IPS-15b (cell line): ENCODE measurements at regions not wholly inside any gene's neighbourhood (a gene's known extent, or its start where the extent isn't known, plus 50 kb on each side); places are given as distances from the start of the nearest gene placed in this dataset.
"Not testable (repeated sequence)": the region's sequence is repeated elsewhere in the genome, so short reads cannot be mapped to it uniquely, and the experiment has no call there.

Source experiments
- H3K27me3 ChIP-seq: one replicate; pipeline ENCODE4 v1.6.1; 2013; ENCODE audit warnings: low read length; ENCODE audit not compliant: control insufficient read depth, insufficient read depth
- H3K36me3 ChIP-seq: one replicate; pipeline ENCODE4 v1.6.1; 2013; ENCODE audit warnings: low read length; ENCODE audit not compliant: control insufficient read depth, insufficient read depth
- H3K4me1 ChIP-seq: one replicate; pipeline ENCODE4 v1.6.1; 2013; ENCODE audit warnings: mild to moderate bottlenecking, low read length; ENCODE audit not compliant: control insufficient read depth, insufficient read depth
- H3K4me3 ChIP-seq: one replicate; pipeline ENCODE4 v1.5.1; 2013; ENCODE audit warnings: low read depth, low read length
- H3K9ac ChIP-seq: one replicate; pipeline ENCODE4 v1.6.1; 2013; ENCODE audit warnings: low read depth, mild to moderate bottlenecking, low read length
- H3K9me3 ChIP-seq: one replicate; pipeline ENCODE4 v1.6.1; 2013; ENCODE audit warnings: mild to moderate bottlenecking, low read length; ENCODE audit not compliant: control insufficient read depth, insufficient read depth

- H3K27me3 ChIP-seq = no peaks in the 10 kb centered on the region
- H3K4me1 ChIP-seq = no peaks in the 10 kb centered on the region
- H3K9ac ChIP-seq = no peak overlapping the region
- H3K4me3 ChIP-seq = no peak overlapping the region
- H3K9me3 ChIP-seq = no peaks in the 10 kb centered on the region
- H3K36me3 ChIP-seq = no peaks in the 10 kb centered on the region
These were observed 945.6 kb downstream of the MCTP2 start for GRCh38 chr15:95176794-95177577.

- H3K36me3 ChIP-seq = no peaks in the 10 kb centered on the region
- H3K9me3 ChIP-seq = no peaks in the 10 kb centered on the region
- no peaks in the 10 kb centered on the region for H3K4me1 ChIP-seq
These were observed 949.2 kb downstream of the MCTP2 start for GRCh38 chr15:95180530-95180929.

GRCh38 chr15:95182091-95182490 lies 950.7 kb downstream of the MCTP2 start:
- no peak overlapping the region for H3K4me3 ChIP-seq
- no peak overlapping the region for H3K9ac ChIP-seq
- H3K36me3 ChIP-seq = no peaks in the 10 kb centered on the region
- no peaks in the 10 kb centered on the region for H3K4me1 ChIP-seq
- no peaks in the 10 kb centered on the region for H3K9me3 ChIP-seq
- no peaks in the 10 kb centered on the region for H3K27me3 ChIP-seq

More at GRCh38 chr15:95180530-95180929, 949.2 kb downstream of the MCTP2 start:
- Histone ChIP-seq H3K9ac (no peak overlapping the region), H3K27me3 (no peaks in the 10 kb centered on the region), H3K4me3 (no peak overlapping the region)

GRCh38 chr15:95192923-95193322 lies 961.6 kb downstream of the MCTP2 start:
- Histone ChIP-seq H3K9ac (no peak overlapping the region), H3K4me1 (peaks cover 12% of the 10 kb centered on the region), H3K36me3 (no peaks in the 10 kb centered on the region), H3K9me3 (no peaks in the 10 kb centered on the region), H3K4me3 (no peak overlapping the region), H3K27me3 (no peaks in the 10 kb centered on the region)

GRCh38 chr15:95194746-95195145 lies 963.4 kb downstream of the MCTP2 start:
- no peaks in the 10 kb centered on the region for H3K27me3 ChIP-seq
- H3K36me3 ChIP-seq = no peaks in the 10 kb centered on the region
- H3K9me3 ChIP-seq = no peaks in the 10 kb centered on the region
- no peak overlapping the region for H3K9ac ChIP-seq
- H3K4me3 ChIP-seq = no peak overlapping the region
- peaks cover 12% of the 10 kb centered on the region for H3K4me1 ChIP-seq

GRCh38 chr15:95196176-95196915 lies 965.0 kb downstream of the MCTP2 start:
- H3K36me3 ChIP-seq = no peaks in the 10 kb centered on the region
- H3K4me3 ChIP-seq = no peak overlapping the region
- peaks cover 12% of the 10 kb centered on the region for H3K4me1 ChIP-seq
- H3K9me3 ChIP-seq = no peaks in the 10 kb centered on the region
- no peak overlapping the region for H3K9ac ChIP-seq
- no peaks in the 10 kb centered on the region for H3K27me3 ChIP-seq

- Histone ChIP-seq H3K36me3 (no peaks in the 10 kb centered on the region), H3K27me3 (no peaks in the 10 kb centered on the region), H3K9ac (no peak overlapping the region), H3K4me3 (no peak overlapping the region), H3K4me1 (no peaks in the 10 kb centered on the region), H3K9me3 (no peaks in the 10 kb centered on the region)
These were observed 971.4 kb downstream of the MCTP2 start for GRCh38 chr15:95202569-95203349.

- no peaks in the 10 kb centered on the region for H3K27me3 ChIP-seq
- no peak overlapping the region for H3K4me3 ChIP-seq
- no peak overlapping the region for H3K9ac ChIP-seq
- no peaks in the 10 kb centered on the region for H3K36me3 ChIP-seq
- no peaks in the 10 kb centered on the region for H3K4me1 ChIP-seq
- no peaks in the 10 kb centered on the region for H3K9me3 ChIP-seq
These were observed 973.7 kb downstream of the MCTP2 start for GRCh38 chr15:95205077-95205476.

GRCh38 chr15:95205830-95206229 lies 974.5 kb downstream of the MCTP2 start:
- H3K4me1 ChIP-seq, H3K36me3 ChIP-seq, H3K27me3 ChIP-seq, H3K9me3 ChIP-seq, H3K4me3 ChIP-seq, H3K9ac ChIP-seq: not testable (repeated sequence)

GRCh38 chr15:95208071-95208470 lies 976.7 kb downstream of the MCTP2 start:
- H3K27me3 ChIP-seq = no peaks in the 10 kb centered on the region
- no peak overlapping the region for H3K9ac ChIP-seq
- no peak overlapping the region for H3K4me3 ChIP-seq
- no peaks in the 10 kb centered on the region for H3K36me3 ChIP-seq
- no peaks in the 10 kb centered on the region for H3K9me3 ChIP-seq
- H3K4me1 ChIP-seq = no peaks in the 10 kb centered on the region

GRCh38 chr15:95208988-95209387 lies 977.6 kb downstream of the MCTP2 start:
- H3K36me3 ChIP-seq = no peaks in the 10 kb centered on the region
- no peak overlapping the region for H3K9ac ChIP-seq
- no peaks in the 10 kb centered on the region for H3K4me1 ChIP-seq
- no peaks in the 10 kb centered on the region for H3K9me3 ChIP-seq
- no peak overlapping the region for H3K4me3 ChIP-seq
- no peaks in the 10 kb centered on the region for H3K27me3 ChIP-seq
